ENCODE measurements at regions not wholly inside any gene's neighbourhood (a gene's known extent, or its start where the extent isn't known, plus 50 kb on each side); places are given as distances from the start of the nearest gene placed in this dataset.

- DNase-seq, result peak; percentile 28
Observed at GRCh38 chr2:67462738-67463496, 65.8 kb downstream of the ETAA1 start.

DNA sequence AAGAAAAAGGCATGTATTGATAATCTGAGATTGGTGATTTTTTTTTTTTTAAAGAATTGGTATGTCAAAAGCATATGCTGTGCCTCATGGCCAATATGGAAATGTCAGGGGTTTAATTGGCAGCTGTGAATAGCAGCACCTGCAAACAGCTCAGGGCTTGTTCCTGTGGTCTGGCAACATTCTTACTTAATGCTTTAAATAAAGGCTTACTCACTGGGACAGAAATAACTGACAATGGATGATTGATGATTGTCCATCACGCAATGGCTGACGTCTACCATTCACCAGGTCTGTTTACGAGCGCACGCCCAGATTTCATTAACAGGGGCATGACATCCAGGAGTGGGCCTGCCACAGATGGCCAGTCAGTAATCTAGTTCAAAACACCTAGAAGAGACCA lies 66.7 kb downstream of the ETAA1 start:
- DNase-seq, result peak; percentile 97

GRCh38 chr2:67465623-67466022 lies 68.5 kb downstream of the ETAA1 start:
- no peak for DNase-seq

DNA sequence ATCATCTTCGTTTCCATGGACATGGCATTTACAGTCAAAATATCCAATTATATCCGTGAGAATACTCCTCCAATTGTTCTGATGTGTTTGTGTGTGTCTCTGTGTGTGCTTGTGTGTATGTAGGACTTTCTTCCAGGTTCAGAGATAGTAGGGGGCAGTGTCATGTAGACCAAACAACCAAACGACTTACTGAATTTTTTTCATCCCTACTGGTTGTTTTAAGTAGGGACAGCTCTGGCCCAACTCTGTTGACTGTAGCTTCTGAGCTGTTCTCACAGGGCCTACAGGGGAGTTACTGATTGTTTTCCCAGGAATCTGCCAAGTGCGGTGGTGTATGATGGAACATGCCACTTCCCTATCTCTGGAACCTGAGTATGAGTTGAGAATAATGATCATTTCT lies 69.6 kb downstream of the ETAA1 start:
- no peak for DNase-seq

DNA sequence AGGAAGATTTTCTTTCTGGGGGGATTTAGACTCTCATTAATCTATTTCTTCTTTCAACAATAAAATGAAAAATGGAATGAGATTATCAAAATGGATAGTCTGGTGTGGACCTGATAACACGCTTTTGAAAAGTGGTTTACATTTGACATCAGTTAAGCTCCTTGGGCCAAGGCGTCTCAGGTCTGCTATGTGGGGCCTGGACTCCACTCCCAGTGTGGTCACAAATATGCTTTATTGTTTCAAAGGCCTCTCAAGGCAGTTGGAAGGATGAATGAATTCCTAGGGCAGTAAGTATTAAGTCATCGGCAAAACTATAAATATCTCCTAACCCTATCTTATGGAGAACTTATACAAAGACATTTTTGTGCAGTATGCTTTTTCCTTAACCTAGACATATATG lies 74.5 kb downstream of the ETAA1 start:
- DNase-seq, result no peak

- DNase-seq, result peak; percentile 40
Observed at GRCh38 chr2:67476809-67477790, 80.0 kb downstream of the ETAA1 start.

DNA sequence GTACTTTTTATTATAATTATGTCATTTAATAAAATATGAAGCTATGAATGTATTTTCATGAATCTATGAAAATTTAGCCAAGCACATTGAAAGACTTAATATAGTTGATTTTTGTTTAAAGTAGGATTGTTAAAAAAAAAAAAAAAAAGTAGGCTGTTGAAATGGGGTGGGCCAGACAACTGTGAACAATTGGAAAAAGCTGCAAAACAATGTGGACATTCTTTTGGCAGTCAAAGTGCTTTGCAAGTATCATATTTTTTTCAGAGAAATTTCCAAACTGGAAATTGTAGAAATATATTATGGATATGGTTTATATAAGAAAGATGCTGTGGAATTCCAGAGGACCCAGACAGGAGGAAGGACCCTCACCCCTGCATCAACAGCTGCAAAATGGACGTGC lies 82.1 kb downstream of the ETAA1 start:
- DNase-seq, result no peak

DNA sequence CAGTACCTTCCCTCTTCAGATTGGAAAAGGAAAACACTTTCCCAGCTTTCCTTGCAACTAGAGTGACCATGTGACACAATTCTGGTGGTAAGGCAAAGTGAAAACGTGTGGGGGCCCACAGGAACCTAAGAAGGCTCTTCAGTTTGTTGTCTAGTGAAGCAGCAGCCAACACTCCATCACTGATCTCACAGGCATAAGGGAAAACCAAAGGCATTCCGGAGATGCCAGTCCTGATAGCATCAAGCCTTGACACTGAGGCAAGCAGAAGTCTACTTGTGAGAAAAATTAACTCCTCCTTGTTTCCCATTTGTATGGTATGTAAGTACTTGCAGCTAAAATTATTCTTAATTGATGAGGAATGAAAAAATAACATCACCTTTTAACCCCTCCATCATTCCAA lies 88.3 kb downstream of the ETAA1 start:
- no peak for DNase-seq

DNA sequence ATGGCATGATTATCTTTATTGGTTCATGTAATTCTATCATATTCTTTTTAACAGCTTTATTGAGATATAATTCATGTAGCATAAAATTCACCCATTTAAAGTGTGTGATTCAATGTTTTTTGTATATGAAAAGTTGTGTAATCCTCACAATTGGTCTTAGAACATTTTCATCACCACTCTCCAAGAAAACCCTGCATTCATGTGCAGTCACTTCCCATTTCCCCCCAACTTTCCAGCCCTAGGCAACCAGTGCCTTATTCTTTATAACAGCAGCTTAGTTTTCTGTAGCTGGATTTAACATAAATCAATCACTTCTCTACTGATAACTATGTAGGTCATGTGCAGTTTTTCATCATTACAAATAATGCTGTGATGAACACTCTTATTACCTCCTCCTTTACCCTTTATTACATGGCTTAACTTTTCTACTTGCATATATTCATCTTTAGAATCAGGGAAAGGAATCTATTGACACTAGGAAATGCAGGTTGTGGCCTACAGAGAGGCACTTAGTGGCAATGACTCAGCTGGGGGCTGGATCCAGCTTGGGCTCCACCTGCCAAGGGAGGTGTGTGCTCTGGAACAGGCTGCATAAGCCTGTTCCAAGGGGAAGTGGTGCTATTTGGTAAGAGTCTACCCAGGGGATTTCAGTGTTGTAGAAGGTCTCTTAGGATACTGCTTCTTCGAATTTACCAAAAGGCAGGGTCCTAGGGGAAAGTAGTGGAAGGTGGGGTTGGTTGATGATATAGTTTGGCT lies 89.1 kb downstream of the ETAA1 start:
- DNase-seq, result peak; percentile 26

- DNase-seq, result no peak
Observed at GRCh38 chr2:67487993-67488392, 90.9 kb downstream of the ETAA1 start.

DNA sequence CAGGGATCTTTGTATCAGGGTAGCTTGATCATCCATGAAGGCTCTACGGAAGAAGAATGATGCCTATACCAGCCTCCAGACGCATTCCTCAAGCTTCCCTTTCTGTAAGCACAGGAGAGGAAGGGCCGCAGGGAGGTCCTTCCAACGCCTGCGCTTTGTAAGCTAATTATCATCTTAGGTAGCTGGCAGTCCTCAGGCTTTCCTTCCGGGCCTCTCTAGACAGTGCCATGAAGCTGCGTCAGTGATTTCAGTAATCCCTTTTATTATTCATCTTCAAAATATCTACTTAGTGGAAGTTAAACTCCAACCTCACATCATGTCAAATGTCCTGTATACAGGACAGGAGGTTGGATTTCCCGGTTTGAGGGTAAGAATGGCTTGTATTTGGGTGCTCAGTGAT lies 92.3 kb downstream of the ETAA1 start:
- no peak for DNase-seq

GRCh38 chr2:67498931-67499330 lies 101.8 kb downstream of the ETAA1 start:
- DNase-seq, result no peak

DNA sequence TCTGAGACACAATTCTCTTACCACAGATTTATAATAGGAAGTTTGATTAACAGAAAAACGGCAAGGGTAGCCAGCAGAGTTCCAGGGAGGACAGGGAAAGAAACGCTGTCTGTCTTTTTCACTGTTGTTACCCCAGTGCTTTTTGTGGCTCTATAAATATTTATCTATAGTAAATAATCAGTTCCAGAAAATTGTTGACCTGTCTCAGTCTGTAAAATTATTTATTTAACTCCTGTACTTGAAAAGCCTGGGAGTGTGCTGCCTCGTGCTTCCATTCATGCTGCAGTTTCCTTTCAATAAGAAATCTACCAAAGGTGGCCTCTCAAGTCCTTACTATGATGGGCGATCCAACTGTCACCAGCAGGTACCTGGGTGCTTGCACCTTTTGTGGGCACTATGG lies 102.9 kb downstream of the ETAA1 start:
- DNase-seq, result no peak

DNA sequence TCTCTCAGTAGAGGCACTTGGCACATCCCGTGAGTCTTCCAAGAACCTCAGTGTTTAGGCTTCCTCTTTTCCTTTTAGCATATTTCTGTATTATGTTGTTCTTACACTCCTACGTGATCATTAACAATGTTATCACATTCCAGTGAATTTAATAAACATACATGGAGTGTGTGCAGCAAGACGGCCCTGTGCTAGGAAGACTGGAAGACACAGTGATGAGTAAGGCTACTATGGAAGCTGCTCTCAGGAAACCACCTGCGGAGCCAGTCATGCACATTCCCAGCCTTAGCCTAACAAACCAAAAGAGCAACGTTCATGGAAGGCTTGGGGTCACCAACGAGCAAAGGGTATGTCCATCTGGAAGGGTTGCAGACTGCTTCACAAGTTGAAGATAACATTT lies 103.4 kb downstream of the ETAA1 start:
- DNase-seq, result no peak

GRCh38 chr2:67502346-67503065 lies 105.4 kb downstream of the ETAA1 start:
- DNase-seq, result no peak

GRCh38 chr2:67503066-67503795 lies 106.1 kb downstream of the ETAA1 start:
- no peak for DNase-seq

DNA sequence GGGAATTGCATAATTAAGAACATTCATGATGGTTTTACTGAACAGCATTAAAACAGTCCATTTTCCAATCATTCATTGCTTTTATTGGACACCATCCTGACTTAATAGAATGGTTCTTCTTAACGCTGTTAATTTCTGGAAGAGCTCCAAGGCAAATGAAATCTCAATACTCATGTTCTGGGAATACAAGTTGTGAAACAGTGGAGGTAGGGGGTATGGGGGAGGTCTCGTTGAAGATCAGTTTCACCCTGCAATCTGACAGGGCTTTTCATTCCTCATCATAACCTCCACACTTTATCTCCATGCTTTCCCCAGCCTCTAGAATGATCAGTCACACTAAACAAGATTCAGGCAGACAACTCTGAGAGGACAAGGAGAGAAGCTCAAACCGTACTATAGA lies 113.6 kb downstream of the ETAA1 start:
- no peak for DNase-seq

DNA sequence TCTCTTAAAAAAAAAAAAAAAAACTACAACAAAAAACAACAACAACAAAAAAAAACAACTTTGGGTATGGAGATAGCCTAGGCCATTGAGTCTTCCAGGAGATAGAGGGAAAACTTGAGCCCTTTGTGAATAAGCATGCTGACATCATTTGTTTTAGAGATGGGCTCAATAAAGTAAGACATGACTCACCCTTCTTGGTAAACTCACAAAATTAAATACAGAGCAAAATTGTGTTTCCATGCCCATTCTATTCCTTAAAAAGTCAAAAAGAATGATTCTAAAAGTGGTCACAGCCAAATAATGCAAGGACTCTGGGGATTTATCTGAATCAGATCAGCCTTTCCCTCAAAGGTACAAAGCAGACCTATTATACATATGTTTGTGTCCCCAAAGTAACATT lies 117.4 kb downstream of the ETAA1 start:
- DNase-seq, result no peak

GRCh38 chr2:67515056-67515455 lies 117.9 kb downstream of the ETAA1 start:
- DNase-seq, result no peak

GRCh38 chr2:67515538-67515937 lies 118.4 kb downstream of the ETAA1 start:
- peak; percentile 23 for DNase-seq

- no peak for DNase-seq
Observed at GRCh38 chr2:67516362-67516761, 119.2 kb downstream of the ETAA1 start.
